HG03432 (cell line): ENCODE measurements at regions not wholly inside any gene's neighbourhood (a gene's known extent, or its start where the extent isn't known, plus 50 kb on each side); places are given as distances from the start of the nearest gene placed in this dataset.

Source experiments
- ATAC-seq: cut with Tn5 transposase; IDR thresholded peaks from one replicate; pipeline ENCODE4 v1.9.1; 2021; ENCODE audit warnings: mild to moderate bottlenecking, moderate library complexity; ENCODE audit not compliant: unreplicated experiment

DNA sequence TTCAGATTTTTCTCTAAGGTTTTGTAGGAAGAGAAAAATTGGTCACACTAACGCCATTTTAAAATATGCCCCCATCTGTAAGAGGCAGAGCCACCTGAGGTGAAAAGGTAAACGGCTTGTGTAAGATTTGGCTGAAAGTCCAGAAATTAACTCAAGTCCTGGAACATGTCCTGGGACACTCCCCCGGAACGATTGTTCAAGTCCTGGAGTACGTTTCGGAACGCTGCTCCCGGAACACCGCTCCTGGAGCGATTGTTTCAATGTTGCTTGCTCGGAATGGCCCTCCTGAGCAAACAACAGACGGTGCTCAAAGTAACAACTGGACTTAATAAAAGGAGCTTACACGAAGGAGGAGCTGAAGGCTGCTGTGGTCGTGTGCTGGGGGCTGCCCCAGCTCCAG is 796.5 kb upstream of the SLIT2 start:
- no peak for ATAC-seq

DNA sequence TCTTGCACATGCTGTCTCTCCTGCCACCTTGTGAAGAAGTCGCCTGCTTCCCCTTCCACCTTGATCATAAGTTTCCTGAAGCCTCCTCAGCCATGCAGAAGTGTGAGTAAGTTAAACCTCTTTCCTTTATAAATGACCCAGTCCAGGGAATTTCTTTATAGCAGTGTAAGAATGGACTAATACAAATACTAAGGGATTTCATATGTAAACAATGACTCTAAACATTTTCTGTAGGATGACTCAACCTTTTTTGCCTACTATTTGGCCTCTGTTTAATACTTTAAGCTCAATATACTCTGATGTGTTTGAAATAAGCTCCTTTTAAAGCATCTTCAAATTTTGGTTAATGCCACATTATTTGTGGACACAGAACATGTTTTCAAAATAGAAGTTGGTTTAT is 813.5 kb upstream of the SLIT2 start:
- no peak for ATAC-seq

DNA sequence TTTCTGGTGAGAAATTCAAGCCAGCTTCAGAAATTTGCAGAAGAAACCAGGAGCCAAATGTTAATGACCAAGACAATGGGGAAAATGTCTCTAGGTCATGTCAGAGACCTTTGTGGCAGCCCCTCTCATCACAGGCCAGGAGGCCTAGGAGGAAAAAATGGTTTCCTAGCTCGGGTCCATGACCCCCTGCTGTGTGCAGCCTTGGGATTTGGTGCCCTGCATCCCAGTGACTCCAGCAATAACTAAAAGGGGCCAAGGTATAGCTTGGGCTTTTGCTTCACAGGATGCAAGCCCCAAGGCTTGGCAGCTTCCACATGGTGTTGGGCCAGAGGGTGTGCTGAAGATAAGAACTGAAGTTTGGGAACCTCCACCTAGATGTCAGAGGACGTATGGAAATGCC is 814.7 kb upstream of the SLIT2 start:
- ATAC-seq, result no peak

DNA sequence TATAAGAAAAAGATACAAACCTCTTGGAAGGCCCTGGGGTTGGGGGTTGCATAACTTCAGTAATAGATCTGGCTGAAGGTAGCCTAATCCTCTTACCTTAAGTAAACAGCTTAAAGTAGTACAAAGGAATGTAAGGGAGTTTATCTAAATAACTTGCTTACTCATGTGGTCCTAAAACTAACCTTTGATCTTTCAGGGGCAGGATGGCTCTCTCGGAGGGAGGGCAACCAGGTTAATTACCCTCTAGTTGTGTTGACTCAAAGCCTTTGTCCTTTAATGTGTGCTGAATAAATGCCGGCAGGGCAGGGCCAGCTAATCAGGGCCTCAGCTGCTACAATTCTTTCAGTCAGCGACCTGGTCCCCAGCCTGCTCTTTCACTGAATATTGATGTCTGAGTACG is 822.0 kb upstream of the SLIT2 start:
- no peak for ATAC-seq

DNA sequence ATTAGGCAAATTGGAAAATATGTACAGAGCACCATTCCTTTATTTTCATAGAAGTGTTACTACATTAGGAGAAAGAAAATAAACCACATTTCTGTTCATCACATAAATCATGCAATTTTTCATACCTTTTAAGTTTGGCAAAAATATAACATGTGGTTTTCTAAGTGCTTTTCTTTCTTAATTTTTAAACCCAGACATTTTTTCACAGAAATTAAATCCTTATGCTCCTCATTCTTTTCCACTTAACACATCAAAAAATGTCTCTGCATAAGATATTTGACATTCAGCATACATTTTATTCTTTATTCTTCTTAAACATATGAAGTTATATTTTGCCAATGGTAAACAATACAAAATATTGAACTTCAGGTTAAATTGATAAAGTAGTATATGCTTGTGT is 826.6 kb upstream of the SLIT2 start:
- no peak for ATAC-seq

DNA sequence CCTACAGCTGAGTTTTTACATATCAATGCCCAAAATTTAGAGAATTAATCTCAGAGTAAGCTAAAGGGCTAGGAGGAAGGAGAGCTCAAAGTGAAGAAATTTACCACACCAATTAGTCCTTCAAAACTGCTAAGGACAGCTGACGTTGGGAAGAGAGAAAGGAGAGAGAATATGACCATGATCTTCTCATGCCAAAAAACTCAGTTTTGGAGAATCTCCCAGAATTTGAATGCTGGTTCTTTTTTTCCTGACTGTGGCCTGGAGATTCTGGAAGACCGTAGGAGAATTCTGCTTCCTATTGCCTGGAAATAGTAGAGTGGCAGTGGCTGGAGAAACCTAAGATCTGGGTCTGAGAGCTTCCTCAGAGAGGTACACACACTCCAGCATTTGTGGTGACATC is 834.4 kb upstream of the SLIT2 start:
- no peak for ATAC-seq

DNA sequence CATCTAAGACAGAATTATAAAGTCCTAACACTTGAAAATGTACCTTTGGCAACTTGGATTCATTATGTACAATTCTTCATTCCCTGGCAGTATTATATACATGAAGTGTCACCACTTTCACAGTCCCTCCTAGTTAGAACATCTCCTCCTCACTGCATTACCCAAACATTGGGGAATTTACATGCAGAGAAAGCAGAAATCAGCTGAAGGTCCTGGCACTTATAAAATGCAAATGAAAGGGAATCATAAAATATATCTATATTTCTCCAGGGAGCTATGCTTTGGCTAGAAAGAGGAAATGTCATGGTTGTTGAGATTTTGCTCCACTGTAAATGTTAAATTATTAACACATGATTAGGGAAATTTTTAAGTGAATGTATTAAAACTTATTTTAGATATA is 835.6 kb upstream of the SLIT2 start:
- no peak for ATAC-seq

DNA sequence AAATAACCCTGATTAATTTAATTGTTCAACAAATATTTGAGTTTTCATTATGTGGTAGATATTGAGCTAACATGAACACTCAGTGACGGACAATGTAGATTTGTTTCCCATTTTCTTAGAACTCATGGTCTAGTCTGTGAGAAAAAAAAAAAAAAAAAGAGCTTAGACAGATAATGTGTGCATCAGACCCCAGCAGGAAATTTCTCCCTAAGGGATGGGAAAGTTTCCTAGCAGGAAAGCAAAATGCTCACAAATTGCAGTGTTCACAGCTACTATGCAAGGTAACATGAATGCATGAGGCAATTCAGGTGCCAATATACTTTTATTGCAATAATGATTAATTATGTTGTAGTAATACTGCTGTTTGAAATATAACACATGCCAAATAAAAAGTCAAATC is 843.2 kb upstream of the SLIT2 start:
- ATAC-seq, result no peak

DNA sequence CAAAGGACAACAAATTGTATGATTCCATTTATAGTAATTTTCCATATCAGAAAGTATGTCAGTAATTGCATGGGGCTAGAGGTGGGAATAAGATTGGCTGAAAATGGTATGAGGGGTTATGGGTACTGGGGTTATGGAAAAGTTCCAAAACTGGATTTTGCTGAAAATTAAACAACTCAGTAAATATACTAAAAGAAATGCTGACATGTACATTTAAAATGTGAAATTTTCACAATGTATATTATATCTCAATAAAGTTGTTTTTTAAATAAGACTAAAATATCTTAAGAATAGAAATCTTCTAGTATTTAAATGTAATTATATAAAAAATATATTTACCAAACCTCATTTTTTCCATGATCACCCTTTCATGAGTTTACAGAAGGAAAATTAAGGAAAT is 844.9 kb upstream of the SLIT2 start:
- no peak for ATAC-seq

DNA sequence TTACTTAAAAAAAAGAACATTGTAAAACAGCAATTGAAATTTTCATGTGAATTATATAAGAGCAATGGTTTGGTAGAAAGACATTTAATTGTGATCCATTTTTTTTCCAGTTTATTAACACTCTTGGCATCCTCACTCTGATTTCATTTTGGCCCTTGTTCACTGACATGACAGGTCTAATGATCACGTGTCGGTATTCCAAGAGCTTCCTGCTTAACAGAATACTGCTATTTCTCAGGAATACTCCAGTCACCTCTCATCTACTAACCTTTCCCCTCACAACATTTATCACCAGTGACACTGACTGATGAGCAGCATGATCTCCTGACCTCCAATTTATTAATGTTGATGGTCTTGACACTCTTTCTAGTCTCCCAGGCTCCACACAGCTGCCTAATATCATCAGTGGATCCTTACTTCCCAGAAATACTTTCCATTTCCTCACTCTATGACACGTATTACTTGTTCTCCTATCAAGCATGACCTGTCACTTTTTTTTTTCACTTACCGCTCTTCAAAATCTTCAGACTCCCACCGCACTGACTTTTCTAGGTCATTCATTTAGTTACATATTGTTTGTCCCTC is 847.8 kb upstream of the SLIT2 start:
- no peak for ATAC-seq

DNA sequence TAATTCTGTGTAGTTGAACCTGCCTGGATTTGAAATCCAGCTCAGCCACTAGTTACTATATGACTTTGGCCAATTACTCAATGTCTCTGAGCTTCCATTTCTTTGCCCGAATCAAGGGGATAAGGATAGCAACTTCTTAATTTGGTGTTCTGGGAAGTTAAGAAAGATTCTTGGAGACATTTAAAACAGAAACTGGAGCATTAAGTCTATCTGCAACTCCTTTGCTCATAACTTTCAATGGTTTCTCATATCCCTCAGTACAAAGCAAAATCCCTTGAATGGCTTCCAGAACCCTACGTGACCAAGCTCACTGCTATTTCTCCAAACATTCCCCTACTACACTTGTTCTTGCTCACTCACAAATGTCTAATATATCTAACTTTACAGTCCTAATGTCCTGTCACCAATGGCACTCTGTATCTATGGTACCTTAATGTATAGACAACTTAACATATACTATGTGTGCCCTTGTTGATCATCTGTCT is 849.1 kb upstream of the SLIT2 start:
- ATAC-seq, result no peak

DNA sequence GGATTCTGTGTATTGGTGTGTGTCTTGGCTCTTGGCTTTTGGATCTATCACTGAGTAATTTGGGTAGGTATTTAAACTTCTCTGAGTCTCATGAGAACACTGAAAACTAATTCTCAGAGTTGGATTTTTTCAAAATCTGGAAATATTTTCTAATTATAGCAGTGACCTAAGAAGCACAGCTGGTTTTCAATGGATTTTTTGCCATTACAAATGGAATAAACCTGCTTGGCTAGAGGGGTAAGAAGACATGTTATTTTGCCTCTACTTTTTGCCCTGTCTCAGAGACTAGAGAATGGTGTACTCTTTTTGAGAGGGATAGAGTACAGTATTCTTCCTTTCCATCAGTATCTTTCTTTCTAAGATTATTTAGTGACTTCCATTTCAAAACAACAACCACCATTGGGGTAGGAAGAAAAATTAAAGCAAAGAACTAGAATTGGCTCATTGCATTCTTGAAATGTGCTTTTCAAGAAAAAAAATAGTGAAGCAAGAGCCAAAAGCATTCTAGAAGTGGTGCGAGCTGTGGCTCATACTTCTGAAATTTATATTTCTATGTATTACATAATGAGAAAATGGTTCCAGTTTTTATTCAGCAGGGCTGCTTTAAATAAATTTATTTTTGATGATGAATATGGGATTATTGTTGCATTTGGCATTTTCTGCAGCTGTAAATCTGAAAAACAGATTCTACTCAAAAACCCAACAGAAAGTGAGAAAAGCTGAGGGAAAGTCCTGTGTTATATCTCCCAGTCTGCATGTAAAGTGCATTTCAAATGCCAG is 850.2 kb upstream of the SLIT2 start:
- no peak for ATAC-seq

DNA sequence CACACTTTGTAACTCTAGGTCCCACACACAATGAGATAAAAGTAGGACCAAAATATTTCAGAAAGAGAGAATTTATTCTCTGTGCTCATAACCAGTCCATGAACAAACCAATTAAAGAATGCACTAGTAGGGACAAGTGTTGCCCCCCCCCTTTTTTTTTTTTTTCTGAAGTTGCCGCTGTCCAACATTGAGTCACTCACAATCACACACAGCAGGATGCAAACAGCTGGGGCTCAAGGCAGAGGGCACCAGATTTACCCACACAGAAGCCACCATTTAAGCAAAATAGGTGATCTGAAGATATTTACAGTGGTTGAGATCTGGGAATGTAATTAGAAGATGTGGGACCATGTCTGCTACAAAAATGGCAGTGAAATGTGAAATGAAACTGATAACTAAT is 850.9 kb upstream of the SLIT2 start:
- no peak for ATAC-seq

DNA sequence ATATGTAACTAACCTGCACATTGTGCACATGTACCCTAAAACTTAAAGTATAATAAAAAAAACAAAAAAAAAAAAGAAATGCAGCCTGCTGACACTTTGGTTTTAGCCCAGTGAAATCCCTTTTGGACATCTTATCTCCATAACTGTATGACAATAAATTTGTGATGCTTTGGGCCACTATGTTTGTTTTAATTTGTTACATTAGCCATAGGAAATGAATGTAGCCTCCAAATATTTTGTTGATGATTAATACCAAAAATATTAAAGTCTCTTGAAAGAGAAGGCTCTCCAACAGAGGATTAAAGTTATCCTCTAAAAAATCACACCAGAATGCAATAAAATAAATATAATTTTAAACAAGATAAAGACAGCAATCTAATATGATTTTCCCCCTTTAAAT is 852.7 kb upstream of the SLIT2 start:
- ATAC-seq, result no peak

DNA sequence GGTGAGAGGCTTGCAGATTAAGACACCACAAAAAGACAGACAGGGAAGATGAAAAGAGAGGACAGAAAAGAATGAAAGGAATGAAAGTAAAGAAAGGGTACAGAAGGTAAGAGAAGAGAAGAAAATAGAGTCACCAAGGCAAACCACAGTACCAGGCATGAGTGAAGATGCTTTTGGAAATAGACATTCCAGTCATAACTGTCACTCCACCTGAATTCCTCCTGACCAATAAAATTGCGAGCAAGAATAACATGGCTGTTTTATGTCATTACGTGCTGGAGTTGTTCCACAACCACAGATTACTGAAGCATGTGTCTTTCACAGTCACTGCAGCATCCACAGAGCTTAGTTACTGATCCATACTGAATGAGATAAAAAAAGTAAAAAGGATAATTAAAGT is 864.9 kb upstream of the SLIT2 start:
- no peak for ATAC-seq

DNA sequence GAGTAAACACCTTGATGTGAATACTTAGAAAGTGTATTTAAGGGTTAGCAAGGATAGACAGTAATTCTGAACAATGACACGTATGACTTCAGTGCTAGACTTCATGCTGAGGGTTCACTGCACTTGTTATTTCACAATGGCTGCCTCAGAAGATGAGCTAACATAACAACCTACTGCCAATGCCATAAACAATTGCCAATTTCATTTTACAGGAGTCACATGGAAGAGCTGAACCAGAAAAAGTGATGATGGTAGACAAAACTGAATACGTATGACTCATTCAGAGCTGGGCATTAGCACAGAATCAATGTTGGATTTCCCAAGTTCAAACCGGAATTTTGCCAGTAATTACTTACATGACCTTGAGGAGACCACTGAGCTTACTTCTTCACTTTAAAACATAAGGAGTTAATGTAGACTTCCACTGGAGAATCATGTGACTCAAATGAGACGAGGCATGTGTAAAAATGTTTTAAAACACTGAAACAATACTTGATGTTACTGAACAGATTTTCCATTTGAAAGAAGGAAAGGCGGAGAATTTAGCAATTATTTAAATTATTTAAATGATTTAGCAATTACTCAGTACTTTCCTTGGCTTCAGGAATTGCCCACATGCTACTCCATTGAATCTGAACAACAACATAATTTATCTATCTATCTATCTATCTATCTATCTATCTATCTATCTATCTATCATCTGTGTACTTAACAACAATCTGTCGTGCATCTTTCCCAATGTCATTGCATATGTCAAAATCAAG is 868.5 kb upstream of the SLIT2 start:
- no peak for ATAC-seq

DNA sequence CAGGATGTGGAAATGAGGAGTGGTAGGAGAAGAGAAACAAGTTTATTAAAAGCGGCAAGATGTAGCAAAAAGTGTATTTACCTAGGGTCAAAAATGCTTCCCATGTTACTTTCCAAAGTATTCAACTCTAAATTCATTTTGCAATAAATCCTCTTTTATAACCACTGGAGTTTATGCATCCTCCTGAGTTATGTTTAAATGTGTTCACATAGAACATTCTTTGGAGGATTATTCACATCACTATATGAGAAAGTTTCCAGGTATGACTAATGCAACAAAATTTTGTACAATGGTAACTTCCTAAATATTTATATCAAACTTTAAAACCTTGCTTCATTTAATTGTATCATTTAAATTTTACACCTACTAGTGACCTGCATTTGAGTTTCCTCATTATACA is 870.6 kb upstream of the SLIT2 start:
- ATAC-seq, result no peak

DNA sequence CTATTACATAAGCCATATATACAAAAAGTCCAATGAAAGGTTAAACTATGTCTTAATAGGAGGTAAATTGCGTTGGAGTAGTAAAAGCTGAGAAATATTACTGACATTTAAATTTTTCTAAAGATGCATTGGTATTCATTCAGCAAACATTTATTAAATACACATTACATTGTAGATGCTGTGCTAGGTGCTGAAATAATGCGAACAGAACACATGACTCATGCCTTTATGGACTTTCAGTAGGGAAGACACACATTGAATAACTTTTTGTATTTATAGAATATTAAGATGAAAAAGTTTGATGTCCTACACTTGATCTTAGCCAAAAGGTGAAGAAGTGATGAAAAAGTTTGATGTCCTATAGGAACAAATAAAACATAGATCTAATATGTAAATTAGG is 871.1 kb upstream of the SLIT2 start:
- ATAC-seq, result no peak

DNA sequence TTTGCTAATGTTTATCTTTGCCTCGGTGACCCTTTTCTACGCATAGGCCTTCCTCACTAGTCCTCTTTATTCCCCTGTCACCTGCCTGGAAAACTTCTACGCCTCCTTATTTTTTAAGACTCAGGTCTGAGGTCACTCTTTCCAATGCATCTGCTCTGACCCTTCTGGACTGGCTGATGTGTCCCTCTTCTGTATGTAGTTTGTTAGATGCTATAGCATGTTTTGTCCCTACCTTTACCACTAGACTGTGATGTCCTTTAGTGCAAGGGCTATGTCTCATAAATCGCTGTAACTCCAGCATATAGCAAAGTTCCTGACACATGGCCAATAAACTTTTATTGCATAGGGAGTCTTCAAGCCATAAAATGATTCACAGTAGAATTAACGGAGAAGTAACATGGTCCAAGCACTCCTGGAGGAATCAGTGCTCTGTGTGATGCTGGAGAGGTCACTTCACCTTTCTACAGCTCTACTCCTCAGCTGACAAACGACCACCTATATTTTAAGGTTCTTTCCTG is 872.5 kb upstream of the SLIT2 start:
- no peak for ATAC-seq

DNA sequence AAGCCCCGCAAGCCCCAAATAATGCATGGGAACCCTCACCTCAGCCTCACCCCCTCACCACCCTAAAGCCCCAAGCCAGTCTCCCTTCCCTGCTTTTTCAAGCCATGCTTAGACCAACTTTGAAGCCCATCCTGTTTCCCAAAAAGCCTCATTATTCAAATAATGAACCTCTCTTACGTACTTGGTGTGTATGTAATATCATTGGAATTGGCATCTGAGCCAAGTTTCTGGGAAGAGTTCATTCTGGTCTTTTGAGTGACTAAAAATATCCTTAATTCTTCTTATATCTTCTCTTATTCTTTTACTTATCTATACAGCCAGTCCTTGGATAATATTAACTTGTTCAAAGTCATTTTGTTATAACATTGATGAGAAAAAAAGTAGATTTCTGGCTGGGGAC is 875.8 kb upstream of the SLIT2 start:
- ATAC-seq, result no peak

DNA sequence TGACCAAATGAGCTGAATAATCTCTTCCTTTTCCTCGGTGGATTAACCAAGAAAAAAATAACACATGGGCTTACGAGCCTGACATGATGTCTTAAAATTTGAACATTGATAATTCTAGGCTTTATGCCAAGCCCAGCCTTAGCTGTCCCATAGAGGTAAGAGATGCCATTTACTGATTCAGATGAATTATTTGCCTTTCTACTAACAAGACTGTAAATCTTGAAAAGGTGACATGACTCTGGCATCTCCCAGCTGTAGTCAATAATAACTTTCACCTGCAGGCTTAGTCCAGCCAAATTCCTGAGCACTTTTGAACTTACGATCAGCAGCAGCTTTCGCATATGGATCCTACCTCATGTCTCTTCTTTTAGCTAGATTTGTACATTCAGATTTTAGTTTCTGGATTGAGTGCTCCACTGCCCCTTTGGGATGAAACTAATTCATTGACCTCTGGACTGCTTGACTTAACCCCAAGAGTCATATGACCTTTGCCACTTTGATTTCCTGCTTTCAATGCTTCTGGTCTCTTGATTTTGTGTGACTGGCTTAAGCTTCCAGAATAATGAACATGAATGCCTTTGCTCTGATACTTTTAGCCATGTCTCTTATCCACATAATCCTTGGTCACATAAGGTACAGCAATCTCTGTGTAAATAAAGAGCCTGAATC is 876.4 kb upstream of the SLIT2 start:
- no peak for ATAC-seq
